Vagina (tissue), 2 donors: ENCODE measurements at regions not wholly inside any gene's neighbourhood (a gene's known extent, or its start where the extent isn't known, plus 50 kb on each side); places are given as distances from the start of the nearest gene placed in this dataset.

Experiments
- DNase-seq, 2 donors: peaks; one replicate each; pipeline ENCODE4 v3.0.0-alpha.2; 2017; ENCODE audit errors: extremely low spot score in 2 of 2
- H3K27ac ChIP-seq: fragments of 200-600 bp; sonication (generic); one replicate; pipeline ENCODE4 v1.5.1; 2019
- H3K27me3 ChIP-seq: fragments of 200-600 bp; sonication (generic); one replicate; pipeline ENCODE4 v1.5.1; 2019
- H3K36me3 ChIP-seq, 2 donors: fragments of 200-600 bp; sonication (generic); one replicate each; pipeline ENCODE4 v1.5.1; 2017 to 2019
- H3K4me1 ChIP-seq: fragments of 200-600 bp; sonication (generic); one replicate; pipeline ENCODE4 v1.5.1; 2019
- H3K4me3 ChIP-seq, 2 donors: fragments of 200-600 bp; sonication (generic); 1 replicate in 1 of 2; 2 replicates in 1 of 2; pipeline ENCODE4 v1.5.1; 2016 to 2019
- H3K9me3 ChIP-seq: fragments of 200-600 bp; sonication (generic); one replicate; pipeline ENCODE4 v1.5.1; 2019
- CTCF ChIP-seq, 3 experiments: fragments of 450-650 bp in 2 of 3; fragments of 200-600 bp in 1 of 3; sonication (generic) in 1 of 3; IDR thresholded peaks; one replicate each; pipeline ENCODE4 v1.5.1; 2017 to 2019; ENCODE audit warnings: antibody characterized with exemption in 3 of 3, mild to moderate bottlenecking in 2 of 3, moderate library complexity in 2 of 3
- POLR2A ChIP-seq, 2 donors: fragments of 450-650 bp; IDR thresholded peaks; one replicate each; pipeline ENCODE4 v1.6.1; 2017; ENCODE audit warnings: antibody characterized with exemption in 2 of 2, mild to moderate bottlenecking in 2 of 2, moderate library complexity in 2 of 2
- POLR2AphosphoS5 ChIP-seq, 2 donors: sonication (generic); formaldehyde crosslinking; IDR thresholded peaks; one replicate each; pipeline ENCODE4 v1.9.0; 2017; ENCODE audit warnings: antibody characterized with exemption in 2 of 2, mild to moderate bottlenecking in 2 of 2, low read depth in 1 of 2; ENCODE audit not compliant: insufficient read depth in 1 of 2
- intact Hi-C: fragments of 100-400 bp; cut with DNase I; formaldehyde crosslinking; loops from one replicate; pipeline ENCODE4 v1.15.1; 2023

- peak; percentile 22 to 93 for DNase-seq
- Histone ChIP-seq H3K4me1 (no peaks in the 10 kb centered on the region), H3K36me3 (no peaks in the 10 kb centered on the region), H3K27me3 (no peaks in the 10 kb centered on the region), H3K9me3 (no peaks in the 10 kb centered on the region), H3K4me3 (no peak overlapping the region), H3K27ac (peak overlapping the region; percentile 72)
- intact Hi-C loops, result no loop called here
- no peak for TF ChIP-seq POLR2AphosphoS5 (IDR thresholded peaks at IDR 0.05; ENCODE audit: insufficient read depth in 1 of 2, low read depth in 1 of 2)
- TF ChIP-seq POLR2A (IDR thresholded peaks at IDR 0.05), result no peak
- TF ChIP-seq CTCF (IDR thresholded peaks at IDR 0.05), result no peak
These were observed 286.3 kb downstream of the MATN1 start for GRCh38 chr1:30437059-30437576.

- no peak for DNase-seq
- no peaks in the 10 kb centered on the region for H3K27me3 ChIP-seq
- intact Hi-C loops, result no loop called here
- H3K4me1 ChIP-seq, result no peaks in the 10 kb centered on the region
- no peak overlapping the region for H3K27ac ChIP-seq
- H3K4me3 ChIP-seq, result no peak overlapping the region
- no peaks in the 10 kb centered on the region for H3K9me3 ChIP-seq
- TF ChIP-seq POLR2A (IDR thresholded peaks at IDR 0.05) (no peak), CTCF (IDR thresholded peaks at IDR 0.05) (no peak), POLR2AphosphoS5 (IDR thresholded peaks at IDR 0.05; ENCODE audit: insufficient read depth in 1 of 2, low read depth in 1 of 2) (no peak)
- H3K36me3 ChIP-seq, result no peaks in the 10 kb centered on the region
These were observed 295.8 kb downstream of the MATN1 start for GRCh38 chr1:30427545-30427944.

- DNase-seq, result peak in 1 of 2 donors; percentile 10
- H3K9me3 ChIP-seq, result no peaks in the 10 kb centered on the region
- no peak for TF ChIP-seq POLR2A (IDR thresholded peaks at IDR 0.05)
- TF ChIP-seq POLR2AphosphoS5 (IDR thresholded peaks at IDR 0.05; ENCODE audit: insufficient read depth in 1 of 2, low read depth in 1 of 2), result no peak
- TF ChIP-seq CTCF (IDR thresholded peaks at IDR 0.05), result no peak
- H3K27me3 ChIP-seq, result no peaks in the 10 kb centered on the region
- no peaks in the 10 kb centered on the region for H3K4me1 ChIP-seq
- H3K36me3 ChIP-seq, result no peaks in the 10 kb centered on the region
- intact Hi-C loops, result no loop called here
- no peak overlapping the region for H3K4me3 ChIP-seq
- no peak overlapping the region for H3K27ac ChIP-seq
These were observed 298.3 kb downstream of the MATN1 start for GRCh38 chr1:30425046-30425445.

- Histone ChIP-seq H3K9me3 (no peaks in the 10 kb centered on the region), H3K4me1 (no peaks in the 10 kb centered on the region), H3K27ac (no peak overlapping the region), H3K27me3 (no peaks in the 10 kb centered on the region), H3K4me3 (no peak overlapping the region), H3K36me3 (no peaks in the 10 kb centered on the region)
- TF ChIP-seq POLR2A (IDR thresholded peaks at IDR 0.05), result no peak
- DNase-seq, result peak; percentile 37 to 52
- intact Hi-C loops, result no loop called here
These were observed 299.8 kb downstream of the MATN1 start for GRCh38 chr1:30423570-30423969.

- no peak for TF ChIP-seq CTCF (IDR thresholded peaks at IDR 0.05)
- TF ChIP-seq POLR2AphosphoS5 (IDR thresholded peaks at IDR 0.05; ENCODE audit: insufficient read depth in 1 of 2, low read depth in 1 of 2), result no peak
- no peak for TF ChIP-seq POLR2A (IDR thresholded peaks at IDR 0.05)
- peak; percentile 27 to 82 for DNase-seq
- Histone ChIP-seq H3K4me1 (no peaks in the 10 kb centered on the region), H3K36me3 (no peaks in the 10 kb centered on the region), H3K4me3 (no peak overlapping the region), H3K27me3 (no peaks in the 10 kb centered on the region), H3K27ac (no peak overlapping the region), H3K9me3 (no peaks in the 10 kb centered on the region)
- intact Hi-C loops, result no loop called here
These were observed 301.1 kb downstream of the MATN1 start for GRCh38 chr1:30422251-30422650.
